ENCODE measurements at regions not wholly inside any gene's neighbourhood (a gene's known extent, or its start where the extent isn't known, plus 50 kb on each side); places are given as distances from the start of the nearest gene placed in this dataset.

- H3K79me1 ChIP-seq (ENCODE audit: low read depth in 1 of 2, low read length in 2 of 2), result no peaks in the 10 kb centered on the region
- H4K5ac ChIP-seq (ENCODE audit: low read depth, low read length), result no peak overlapping the region
- no TSS peak for BruUV-seq (replicated peaks)
- H4K20me1 ChIP-seq (ENCODE audit: insufficient read depth, low read length), result no peaks in the 10 kb centered on the region
- no peaks in the 10 kb centered on the region for H3K4me1 ChIP-seq (ENCODE audit: control insufficient read depth, insufficient read depth, low read length)
- H3K4ac ChIP-seq (ENCODE audit: low read depth, low read length), result no peak overlapping the region
- H2AK9ac ChIP-seq (replicated peaks; ENCODE audit: low read depth, low read length, poor library complexity), result no peak overlapping the region
- no peak overlapping the region for H3K4me3 ChIP-seq (ENCODE audit: insufficient read depth, low read depth, low read length)
- intact Hi-C loops (cut with micrococcal nuclease) (loop anchor here (5.0 kb wide), 1 partner anchor 169 kb away; the partner anchor contains the start of gene SLIT2), in situ Hi-C loops (cut with MboI; ENCODE audit: low sequenced_read_pairs) (loop anchor here (5.0 to 10.0 kb wide), 3 partner anchors 117 to 266 kb away; no protein-coding TSS in a partner anchor), dilution Hi-C loops (cut with HindIII; ENCODE audit: low sequenced_read_pairs, unreplicated experiment) (no loop called here)
- peak; percentile 31 for DNase-seq
- no peak overlapping the region for H2AFZ ChIP-seq (replicated peaks; ENCODE audit: low read length, poor library complexity)
- H3K23ac ChIP-seq (ENCODE audit: low read depth, low read length), result no peak overlapping the region
- no peaks in the 10 kb centered on the region for H3K9me3 ChIP-seq (ENCODE audit: control insufficient read depth, insufficient read depth, low read length)
- H3K27me3 ChIP-seq (ENCODE audit: control insufficient read depth, insufficient read depth, low read length), result no peaks in the 10 kb centered on the region
- no peak overlapping the region for H3K14ac ChIP-seq (replicated peaks; ENCODE audit: low read depth, low read length)
- no peak overlapping the region for H3K18ac ChIP-seq (ENCODE audit: low read depth, low read length)
- H3K27ac ChIP-seq (ENCODE audit: insufficient read depth, low read length), result no peak overlapping the region
- no peak overlapping the region for H2BK20ac ChIP-seq (ENCODE audit: low read depth, low read length)
- POLR2A ChIA-PET (ENCODE audit: unreplicated experiment), result no interaction called here
- no peak overlapping the region for H4K91ac ChIP-seq (ENCODE audit: insufficient read depth, low read depth, low read length)
- H3K9me1 ChIP-seq (ENCODE audit: insufficient read depth, low read length), result no peaks in the 10 kb centered on the region; the same call in 1 of the 2 replicates
- no peak overlapping the region for H3K9ac ChIP-seq (ENCODE audit: low read depth, low read length)
- no peak for ATAC-seq (ENCODE audit: low read depth)
- CTCF ChIA-PET, result interaction anchor here (0.8 kb wide), 2 partner anchors 114 to 168 kb away, joined by 3 to 4 read pairs; no protein-coding TSS in a partner anchor
- H2BK5ac ChIP-seq (ENCODE audit: low read depth, low read length, poor library complexity, severe bottlenecking), result no peak overlapping the region
- no peak overlapping the region for H3K56ac ChIP-seq (ENCODE audit: extremely low read depth, insufficient read depth, low read length)
- no peak overlapping the region for H2AK5ac ChIP-seq (ENCODE audit: low read depth, low read length)
- no peak overlapping the region for H3K4me2 ChIP-seq (ENCODE audit: low read depth, low read length)
- TF ChIP-seq RCOR1 (IDR thresholded peaks at IDR 0.05; ENCODE audit: insufficient replicate concordance, low read length) (no peak), MAFK (IDR thresholded peaks at IDR 0.05; ENCODE audit: low read depth, low read length) (no peak), POLR2A (IDR thresholded peaks at IDR 0.05; ENCODE audit: low read depth, low read length) (no peak), FOS (IDR thresholded peaks at IDR 0.05; ENCODE audit: low read depth, low read length) (no peak), ELK1 (IDR thresholded peaks at IDR 0.05; ENCODE audit: borderline replicate concordance, low read depth, low read length) (no peak), RFX5 (IDR thresholded peaks at IDR 0.05; ENCODE audit: low read depth, low read length) (no peak), MAZ (IDR thresholded peaks at IDR 0.05; ENCODE audit: borderline replicate concordance, low read depth, low read length) (no peak), SMC3 (IDR thresholded peaks at IDR 0.05; ENCODE audit: low read depth, low read length) (no peak), RAD21 (IDR thresholded peaks at IDR 0.05; ENCODE audit: low read length) (no peak), NFE2L2 (IDR thresholded peaks at IDR 0.05; ENCODE audit: low read depth, low read length) (no peak), CTCF (conservative IDR thresholded peaks at IDR 0.05; ENCODE audit: low read depth, low read length) (no peak)
- TF ChIP-seq, protein P1, sequence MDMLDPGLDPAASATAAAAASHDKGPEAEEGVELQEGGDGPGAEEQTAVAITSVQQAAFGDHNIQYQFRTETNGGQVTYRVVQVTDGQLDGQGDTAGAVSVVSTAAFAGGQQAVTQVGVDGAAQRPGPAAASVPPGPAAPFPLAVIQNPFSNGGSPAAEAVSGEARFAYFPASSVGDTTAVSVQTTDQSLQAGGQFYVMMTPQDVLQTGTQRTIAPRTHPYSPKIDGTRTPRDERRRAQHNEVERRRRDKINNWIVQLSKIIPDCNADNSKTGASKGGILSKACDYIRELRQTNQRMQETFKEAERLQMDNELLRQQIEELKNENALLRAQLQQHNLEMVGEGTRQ (IDR thresholded peaks at IDR 0.05; ENCODE audit: low read depth, low read length), result no peak
- no peak overlapping the region for H2BK15ac ChIP-seq (ENCODE audit: low read depth, low read length)
- WGBS, 2 experiments (ENCODE audit: extremely low coverage in 2 of 2, insufficient read length in 1 of 2), result 100% methylated on average over 1 of the region's 3 CpGs; no CpG with 5 or more reads in 1 of the 2 experiments
- H4K8ac ChIP-seq (ENCODE audit: low read depth in 2 of 2, low read length in 2 of 2), result no peak overlapping the region
- H3K36me3 ChIP-seq (ENCODE audit: control insufficient read depth, insufficient read depth, low read length), result no peaks in the 10 kb centered on the region
- H2BK120ac ChIP-seq (ENCODE audit: low read depth, low read length), result no peak overlapping the region
Measured at GRCh38 chr4:20421603-20421985, 169.9 kb downstream of the SLIT2 start.
